Neuronal stem cell (in vitro differentiated cells): ENCODE measurements at regions not wholly inside any gene's neighbourhood (a gene's known extent, or its start where the extent isn't known, plus 50 kb on each side); places are given as distances from the start of the nearest gene placed in this dataset.

Experiments used
- DNase-seq: peaks from one replicate; pipeline ENCODE4 v3.0.0-alpha.2; 2013; ENCODE audit warnings: low spot score
- H2AFZ ChIP-seq: one replicate; pipeline ENCODE4 v1.6.1; 2013; ENCODE audit warnings: mild to moderate bottlenecking, low read length, inconsistent platforms
- H2AK5ac ChIP-seq: 2 replicates; pipeline ENCODE4 v1.6.1; 2013; ENCODE audit warnings: low read depth, mild to moderate bottlenecking, inconsistent platforms, low read length, moderate library complexity, mixed read lengths
- H2BK120ac ChIP-seq: 2 replicates; pipeline ENCODE4 v1.6.1; 2013; ENCODE audit warnings: low read depth, mild to moderate bottlenecking, inconsistent platforms, low read length, moderate library complexity, mixed read lengths
- H2BK12ac ChIP-seq: one replicate; pipeline ENCODE4 v1.6.1; 2013; ENCODE audit warnings: low read length, inconsistent platforms
- H2BK15ac ChIP-seq: 2 replicates; pipeline ENCODE4 v1.6.1; 2013; ENCODE audit warnings: mild to moderate bottlenecking, low read length, inconsistent platforms, mixed read lengths
- H2BK5ac ChIP-seq: one replicate; pipeline ENCODE4 v1.6.1; 2013; ENCODE audit warnings: inconsistent platforms, mild to moderate bottlenecking, low read length, moderate library complexity
- H3K14ac ChIP-seq: one replicate; pipeline ENCODE4 v1.6.1; 2013; ENCODE audit warnings: low read length, inconsistent platforms
- H3K18ac ChIP-seq: 2 replicates; pipeline ENCODE4 v1.6.1; 2013; ENCODE audit warnings: low read length, inconsistent platforms
- H3K23ac ChIP-seq: 2 replicates; pipeline ENCODE4 v1.6.1; 2013; ENCODE audit warnings: low read depth, mild to moderate bottlenecking, mixed read lengths, low read length, inconsistent platforms; ENCODE audit not compliant: poor library complexity
- H3K27ac ChIP-seq: replicated peaks from 3 replicates; pipeline ENCODE4 v1.5.1; 2013; ENCODE audit warnings: low read length, inconsistent platforms
- H3K27me3 ChIP-seq, 3 experiments: 2 replicates each; pipeline ENCODE4 v1.6.1; 2013; ENCODE audit warnings: low read length in 3 of 3, mild to moderate bottlenecking in 2 of 3, inconsistent platforms in 1 of 3, low read depth in 1 of 3, mixed read lengths in 1 of 3, moderate library complexity in 1 of 3; ENCODE audit not compliant: control insufficient read depth in 3 of 3, insufficient read depth in 3 of 3
- H3K36me3 ChIP-seq, 2 donors: replicated peaks in 1 of 2; 2 replicates each; pipeline ENCODE4 v1.6.1; 2013; ENCODE audit warnings: low read length in 2 of 2; ENCODE audit not compliant: control insufficient read depth in 2 of 2, insufficient read depth in 2 of 2
- H3K4ac ChIP-seq: 2 replicates; pipeline ENCODE4 v1.6.1; 2013; ENCODE audit warnings: inconsistent platforms, mild to moderate bottlenecking, low read length, moderate library complexity
- H3K4me1 ChIP-seq, 2 donors: 1 replicate in 1 of 2; 2 replicates in 1 of 2; pipeline ENCODE4 v1.6.1; 2013; ENCODE audit warnings: low read length in 2 of 2, low read depth in 1 of 2; ENCODE audit not compliant: control insufficient read depth in 2 of 2, insufficient read depth in 1 of 2
- H3K4me2 ChIP-seq: one replicate; pipeline ENCODE4 v1.6.1; 2013; ENCODE audit warnings: mild to moderate bottlenecking, low read length, inconsistent platforms; ENCODE audit not compliant: insufficient read depth, poor library complexity, severe bottlenecking
- H3K4me3 ChIP-seq, 2 donors: 2 replicates each; pipeline ENCODE4 v1.5.1; 2013; ENCODE audit warnings: low read length in 2 of 2, mild to moderate bottlenecking in 2 of 2, inconsistent platforms in 1 of 2, moderate library complexity in 1 of 2
- H3K79me1 ChIP-seq: one replicate; pipeline ENCODE4 v1.6.1; 2013; ENCODE audit warnings: low read depth, mild to moderate bottlenecking, inconsistent platforms, low read length, moderate library complexity
- H3K9ac ChIP-seq: one replicate; pipeline ENCODE4 v1.6.1; 2013; ENCODE audit warnings: mild to moderate bottlenecking, low read depth, low read length, inconsistent platforms; ENCODE audit not compliant: poor library complexity
- H3K9me3 ChIP-seq, 2 donors: replicated peaks in 1 of 2; 2 replicates each; pipeline versions ENCODE3 to v1.6.1; 2013; ENCODE audit warnings: low read length in 2 of 2, mild to moderate bottlenecking in 2 of 2, inconsistent platforms in 1 of 2, low read depth in 1 of 2, mixed read lengths in 1 of 2, moderate library complexity in 1 of 2; ENCODE audit not compliant: control insufficient read depth in 2 of 2, insufficient read depth in 1 of 2
- H4K8ac ChIP-seq: one replicate; pipeline ENCODE4 v1.6.1; 2013; ENCODE audit warnings: low read depth, mild to moderate bottlenecking, inconsistent platforms, low read length, moderate library complexity
- H4K91ac ChIP-seq: one replicate; pipeline ENCODE4 v1.6.1; 2013; ENCODE audit warnings: low read length, low read depth, mild to moderate bottlenecking, inconsistent platforms; ENCODE audit not compliant: poor library complexity
- WGBS, 2 donors: extraction: QIAGEN DNeasy Blood & Tissue Kit; methylation state at CpG; one replicate each; pipeline ENCODE4 v1.1.7; 2013; ENCODE audit warnings: missing lambda C conversion rate in 2 of 2, mixed read lengths in 1 of 2; ENCODE audit not compliant: insufficient read length in 2 of 2, insufficient replicate concordance in 1 of 2; ENCODE audit errors: extremely low coverage in 2 of 2; 5-methylcytosine and 5-hydroxymethylcytosine counted together

- H2BK5ac ChIP-seq, result no peak overlapping the region
- no peak overlapping the region for H3K23ac ChIP-seq
These were observed 230.3 kb downstream of the TFAP2A start for GRCh38 chr6:10184371-10185227.

GRCh38 chr6:10180138-10181074 lies 234.5 kb downstream of the TFAP2A start:
- Histone ChIP-seq H3K4me2 (no peak overlapping the region), H2AFZ (no peak overlapping the region), H2BK12ac (no peak overlapping the region), H3K14ac (no peak overlapping the region), H3K79me1 (no peaks in the 10 kb centered on the region), H4K8ac (no peak overlapping the region), H2BK15ac (no peak overlapping the region), H3K27ac (no peak overlapping the region), H3K23ac (no peak overlapping the region), H3K36me3 (no peaks in the 10 kb centered on the region), H4K91ac (no peak overlapping the region), H3K4ac (no peak overlapping the region), H2BK5ac (no peak overlapping the region), H3K9ac (no peak overlapping the region), H3K18ac (peak overlapping the region; percentile 20), H3K4me3 (no peak overlapping the region), H2BK120ac (peak overlapping the region; percentile 25), H3K4me1 (no peaks in the 10 kb centered on the region), H3K9me3 (no peaks in the 10 kb centered on the region), H2AK5ac (no peak overlapping the region), H3K27me3 (no peaks in the 10 kb centered on the region)
- WGBS, 2 donors, result no CpG with 5 or more reads among the region's 14 CpGs
- DNase-seq, result no peak

More at GRCh38 chr6:10184371-10185227, 230.3 kb downstream of the TFAP2A start:
- H3K14ac ChIP-seq, result no peak overlapping the region
- no peaks in the 10 kb centered on the region for H3K79me1 ChIP-seq
- H3K18ac ChIP-seq, result no peak overlapping the region
- no peak overlapping the region for H3K4ac ChIP-seq
- H3K9me3 ChIP-seq, result no peaks in the 10 kb centered on the region
- peaks cover 0 to 1% of the 10 kb centered on the region in 2 donors for H3K4me1 ChIP-seq
- H3K9ac ChIP-seq, result no peak overlapping the region
- no peak overlapping the region for H2AFZ ChIP-seq
- H3K27ac ChIP-seq, result no peak overlapping the region
- H2AK5ac ChIP-seq, result no peak overlapping the region
- H3K4me3 ChIP-seq, result no peak overlapping the region
- no peak overlapping the region for H2BK15ac ChIP-seq
- no peaks in the 10 kb centered on the region for H3K36me3 ChIP-seq
- H2BK120ac ChIP-seq, result no peak overlapping the region
- no peaks in the 10 kb centered on the region for H3K27me3 ChIP-seq
- no CpG with 5 or more reads among the region's 4 CpGs for WGBS, 2 donors
- no peak overlapping the region for H4K91ac ChIP-seq
- H2BK12ac ChIP-seq, result no peak overlapping the region
- no peak overlapping the region for H4K8ac ChIP-seq
- H3K4me2 ChIP-seq, result no peak overlapping the region
- no peak for DNase-seq

- Histone ChIP-seq H3K9me3 (no peaks in the 10 kb centered on the region), H3K4me1 (no peaks in the 10 kb centered on the region), H3K23ac (no peak overlapping the region), H2BK120ac (no peak overlapping the region), H3K27ac (no peak overlapping the region), H3K27me3 (no peaks in the 10 kb centered on the region), H3K18ac (no peak overlapping the region), H4K8ac (no peak overlapping the region), H2BK12ac (no peak overlapping the region), H2BK15ac (no peak overlapping the region), H2AK5ac (no peak overlapping the region), H2BK5ac (no peak overlapping the region), H3K79me1 (no peaks in the 10 kb centered on the region), H3K4me3 (no peak overlapping the region), H3K9ac (no peak overlapping the region), H3K14ac (no peak overlapping the region), H3K4ac (no peak overlapping the region), H4K91ac (no peak overlapping the region), H3K4me2 (no peak overlapping the region), H3K36me3 (no peaks in the 10 kb centered on the region), H2AFZ (no peak overlapping the region)
- no peak for DNase-seq
These were observed 237.2 kb downstream of the TFAP2A start for GRCh38 chr6:10177704-10178103.

GRCh38 chr6:10175362-10175761 lies 239.5 kb downstream of the TFAP2A start:
- DNase-seq, result no peak
- Histone ChIP-seq H3K27ac (no peak overlapping the region), H4K91ac (no peak overlapping the region), H2AK5ac (no peak overlapping the region), H2BK120ac (no peak overlapping the region), H3K4ac (no peak overlapping the region), H3K4me2 (no peak overlapping the region), H3K36me3 (no peaks in the 10 kb centered on the region), H4K8ac (no peak overlapping the region), H3K4me3 (no peak overlapping the region), H2BK5ac (no peak overlapping the region), H3K23ac (no peak overlapping the region), H2BK12ac (no peak overlapping the region), H3K18ac (no peak overlapping the region), H3K27me3 (no peaks in the 10 kb centered on the region), H3K9ac (no peak overlapping the region), H3K9me3 (no peaks in the 10 kb centered on the region), H3K14ac (no peak overlapping the region), H2AFZ (no peak overlapping the region), H3K4me1 (no peaks in the 10 kb centered on the region), H2BK15ac (no peak overlapping the region), H3K79me1 (no peaks in the 10 kb centered on the region)
